ENCODE measurements at regions not wholly inside any gene's neighbourhood (a gene's known extent, or its start where the extent isn't known, plus 50 kb on each side); places are given as distances from the start of the nearest gene placed in this dataset.

GRCh38 chr11:37002831-37003230 is 404.8 kb upstream of the RAG2 start:
- Histone ChIP-seq H3K36me3 (no peaks in the 10 kb centered on the region), H3K27ac (no peak overlapping the region), H3K27me3 (ENCODE audit: low read depth) (no peaks in the 10 kb centered on the region), H3K9me3 (no peaks in the 10 kb centered on the region), H3K4me3 (no peak overlapping the region), H3K4me1 (no peaks in the 10 kb centered on the region)
- TF ChIP-seq CTCF (IDR thresholded peaks at IDR 0.05), result no peak
- ATAC-seq, result no peak
- intact Hi-C loops (cut with DNase I), result no loop called here
- DNase-seq, result no peak

- no peak for ATAC-seq
- Histone ChIP-seq H3K4me3 (no peak overlapping the region), H3K4me1 (no peaks in the 10 kb centered on the region), H3K36me3 (no peaks in the 10 kb centered on the region), H3K9me3 (no peaks in the 10 kb centered on the region), H3K27me3 (ENCODE audit: low read depth) (no peaks in the 10 kb centered on the region), H3K27ac (no peak overlapping the region)
- intact Hi-C loops (cut with DNase I), result no loop called here
- DNase-seq, result no peak
- no peak for TF ChIP-seq CTCF (IDR thresholded peaks at IDR 0.05)
These were observed 399.6 kb upstream of the RAG2 start for GRCh38 chr11:36997656-36998055.

GRCh38 chr11:36996795-36997194 is 398.8 kb upstream of the RAG2 start:
- Histone ChIP-seq H3K4me3 (no peak overlapping the region), H3K27me3 (ENCODE audit: low read depth) (no peaks in the 10 kb centered on the region), H3K36me3 (no peaks in the 10 kb centered on the region), H3K4me1 (no peaks in the 10 kb centered on the region), H3K27ac (no peak overlapping the region), H3K9me3 (no peaks in the 10 kb centered on the region)
- no peak for TF ChIP-seq CTCF (IDR thresholded peaks at IDR 0.05)
- intact Hi-C loops (cut with DNase I), result no loop called here
- ATAC-seq (no peak), DNase-seq (no peak)

- intact Hi-C loops (cut with DNase I), result no loop called here
- Histone ChIP-seq H3K4me3 (no peak overlapping the region), H3K9me3 (no peaks in the 10 kb centered on the region), H3K4me1 (no peaks in the 10 kb centered on the region), H3K36me3 (no peaks in the 10 kb centered on the region), H3K27me3 (ENCODE audit: low read depth) (no peaks in the 10 kb centered on the region), H3K27ac (no peak overlapping the region)
- no peak for TF ChIP-seq CTCF (IDR thresholded peaks at IDR 0.05)
- ATAC-seq (no peak), DNase-seq (no peak)
These were observed 396.2 kb upstream of the RAG2 start for GRCh38 chr11:36994208-36994607.

- no peaks in the 10 kb centered on the region for H3K4me1 ChIP-seq
- no peak overlapping the region for H3K4me3 ChIP-seq
- no peaks in the 10 kb centered on the region for H3K9me3 ChIP-seq
- H3K27me3 ChIP-seq (ENCODE audit: low read depth), result no peaks in the 10 kb centered on the region
- ATAC-seq, result no peak
- no peak for TF ChIP-seq CTCF (IDR thresholded peaks at IDR 0.05)
- H3K36me3 ChIP-seq, result no peaks in the 10 kb centered on the region
- H3K27ac ChIP-seq, result no peak overlapping the region
- intact Hi-C loops (cut with DNase I), result no loop called here
- DNase-seq, result no peak
These were observed 390.5 kb upstream of the RAG2 start for GRCh38 chr11:36988556-36988955.

- H3K4me3 ChIP-seq, result no peak overlapping the region
- ATAC-seq (no peak), DNase-seq (no peak)
- no peaks in the 10 kb centered on the region for H3K36me3 ChIP-seq
- no peak for TF ChIP-seq CTCF (IDR thresholded peaks at IDR 0.05)
- no peaks in the 10 kb centered on the region for H3K4me1 ChIP-seq
- intact Hi-C loops (cut with DNase I), result no loop called here
- no peaks in the 10 kb centered on the region for H3K27me3 ChIP-seq (ENCODE audit: low read depth)
- H3K27ac ChIP-seq, result no peak overlapping the region
- H3K9me3 ChIP-seq, result no peaks in the 10 kb centered on the region
These were observed 387.5 kb upstream of the RAG2 start for GRCh38 chr11:36985562-36985961.
